CD4-positive, CD25-positive, alpha-beta regulatory T cell (primary cell): ENCODE measurements at regions not wholly inside any gene's neighbourhood (a gene's known extent, or its start where the extent isn't known, plus 50 kb on each side); places are given as distances from the start of the nearest gene placed in this dataset.
"Not testable (repeated sequence)": the region's sequence is repeated elsewhere in the genome, so short reads cannot be mapped to it uniquely, and the experiment has no call there.

Experiments
- ATAC-seq, 2 donors: fragments of 150-1000 bp; cut with Tn5 transposase; one replicate each; pipeline ENCODE4 v1.10.0; 2021; ENCODE audit warnings: low read depth in 2 of 2, moderate number of reproducible peaks in 2 of 2, moderate library complexity in 1 of 2
- DNase-seq, 3 donors: peaks; one replicate each; pipeline versions ENCODE4 v3.0.0 to v3.0.0-alpha.2; 2012 to 2022; ENCODE audit warnings: mixed read lengths in 1 of 3
- H3K27ac ChIP-seq: one replicate; pipeline ENCODE4 v1.7.0; 2013; ENCODE audit warnings: mild to moderate bottlenecking, low read length; ENCODE audit not compliant: insufficient read depth, poor library complexity, severe bottlenecking
- H3K27me3 ChIP-seq: one replicate; pipeline ENCODE4 v1.7.0; 2013; ENCODE audit warnings: low read length; ENCODE audit not compliant: control insufficient read depth, insufficient read depth
- H3K36me3 ChIP-seq: one replicate; pipeline ENCODE4 v1.7.0; 2013; ENCODE audit warnings: mild to moderate bottlenecking, low read length, moderate library complexity; ENCODE audit not compliant: control insufficient read depth, insufficient read depth
- H3K4me1 ChIP-seq: 2 replicates; pipeline ENCODE4 v1.7.0; 2013; ENCODE audit warnings: mild to moderate bottlenecking, low read length; ENCODE audit not compliant: insufficient read depth, control insufficient read depth, poor library complexity, severe bottlenecking
- H3K4me3 ChIP-seq: one replicate; pipeline ENCODE4 v1.7.0; 2013; ENCODE audit warnings: low read depth, mild to moderate bottlenecking, low read length, moderate library complexity
- H3K9me3 ChIP-seq, 2 experiments: 1 replicate in 1 of 2; 2 replicates in 1 of 2; pipeline ENCODE4 v1.7.0; 2013; ENCODE audit warnings: low read length in 2 of 2, mild to moderate bottlenecking in 1 of 2, moderate library complexity in 1 of 2; ENCODE audit not compliant: control insufficient read depth in 2 of 2
- H3K27ac Mint-ChIP-seq, 3 donors: one replicate each; pipeline ENCODE4 v1.8.0; 2020 to 2022; ENCODE audit warnings: mild to moderate bottlenecking in 3 of 3, mixed read lengths in 3 of 3, moderate library complexity in 2 of 3
- H3K27me3 Mint-ChIP-seq: one replicate; pipeline ENCODE4 v1.8.0; 2022; ENCODE audit warnings: mild to moderate bottlenecking, mixed read lengths
- H3K36me3 Mint-ChIP-seq: one replicate; pipeline ENCODE4 v1.8.0; 2020; ENCODE audit warnings: mixed read lengths
- H3K4me1 Mint-ChIP-seq, 4 donors: one replicate each; pipeline ENCODE4 v1.8.0; 2020 to 2022; ENCODE audit warnings: mixed read lengths in 4 of 4, mild to moderate bottlenecking in 1 of 4
- H3K4me3 Mint-ChIP-seq, 4 donors: one replicate each; pipeline ENCODE4 v1.8.0; 2020 to 2022; ENCODE audit warnings: mild to moderate bottlenecking in 4 of 4, mixed read lengths in 4 of 4, moderate library complexity in 3 of 4
- H3K9me3 Mint-ChIP-seq, 7 donors: one replicate each; pipeline ENCODE4 v1.8.0; 2020 to 2022; ENCODE audit warnings: mixed read lengths in 7 of 7, mild to moderate bottlenecking in 3 of 7, moderate library complexity in 2 of 7

DNA sequence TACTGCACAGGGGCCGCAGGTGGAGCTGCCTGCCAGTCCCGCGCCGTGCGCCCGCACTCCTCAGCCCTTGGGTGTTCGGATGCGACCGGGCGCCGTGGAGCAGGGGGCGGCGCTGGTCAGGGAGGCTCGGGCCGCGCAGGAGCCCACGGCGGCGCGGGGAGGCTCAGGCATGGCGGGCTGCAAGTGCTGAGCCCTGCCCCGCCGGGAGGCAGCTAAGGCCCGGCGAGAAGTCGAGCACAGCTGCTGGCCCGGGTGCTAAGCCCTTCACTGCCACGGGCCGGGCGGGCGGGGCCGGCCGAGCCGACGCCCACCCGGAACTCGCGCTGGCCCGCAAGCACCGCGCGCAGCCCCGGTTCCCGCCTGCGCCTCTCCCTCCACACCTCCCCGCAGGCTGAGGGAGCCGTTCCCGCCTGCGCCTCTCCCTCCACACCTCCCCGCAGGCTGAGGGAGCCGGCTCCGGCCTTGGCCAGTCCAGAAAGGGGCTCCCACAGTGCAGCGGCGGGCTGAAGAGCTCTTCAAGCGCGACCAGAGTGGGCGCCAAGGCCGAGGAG, 653.7 kb downstream of the NR2F2 start:
- not testable (repeated sequence) for H3K4me1 Mint-ChIP-seq, H3K27me3 ChIP-seq, ATAC-seq

DNA sequence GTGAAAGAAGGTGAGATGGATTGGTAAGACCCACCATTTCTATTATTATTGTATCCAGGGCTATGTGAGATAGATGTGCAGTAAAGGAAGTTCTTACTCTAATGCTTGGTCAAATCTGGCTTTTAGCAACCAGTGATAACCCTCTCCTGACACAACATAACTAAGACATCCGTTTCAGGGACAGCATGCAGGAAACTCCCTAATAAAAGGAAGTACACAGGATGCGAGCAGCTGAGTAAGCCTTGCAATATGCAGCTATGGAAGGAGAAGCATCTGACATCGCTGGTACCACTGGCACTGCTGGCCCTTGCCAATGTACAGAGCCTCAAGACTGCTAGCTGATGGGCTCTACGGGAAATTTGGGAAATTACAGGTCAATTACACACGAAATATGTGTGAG, 662.3 kb downstream of the NR2F2 start:
- H3K27ac ChIP-seq, result no peak overlapping the region
- Mint-ChIP-seq H3K4me3 (no peak overlapping the region), H3K27ac (no peak overlapping the region), H3K27me3 (no peaks in the 10 kb centered on the region), H3K36me3 (no peaks in the 10 kb centered on the region), H3K4me1 (no peaks in the 10 kb centered on the region), H3K9me3 (peaks cover 0 to 19% (median 3%) of the 10 kb centered on the region in 7 donors)
- no peaks in the 10 kb centered on the region for H3K27me3 ChIP-seq
- ATAC-seq, result no peak
- no peaks in the 10 kb centered on the region for H3K9me3 ChIP-seq
- no peak overlapping the region for H3K4me3 ChIP-seq
- no peak for DNase-seq
- H3K4me1 ChIP-seq, result no peaks in the 10 kb centered on the region
- H3K36me3 ChIP-seq, result no peaks in the 10 kb centered on the region

More for the DNA sequence above, 653.7 kb downstream of the NR2F2 start:
- not testable (repeated sequence) for H3K4me3 Mint-ChIP-seq, H3K4me1 ChIP-seq, H3K9me3 ChIP-seq, H3K4me3 ChIP-seq, H3K36me3 Mint-ChIP-seq, DNase-seq, H3K27ac Mint-ChIP-seq, H3K36me3 ChIP-seq, H3K27ac ChIP-seq, H3K27me3 Mint-ChIP-seq
- H3K9me3 Mint-ChIP-seq, result peaks cover 4 to 21% (median 10%) of the 10 kb centered on the region in 7 donors

DNA sequence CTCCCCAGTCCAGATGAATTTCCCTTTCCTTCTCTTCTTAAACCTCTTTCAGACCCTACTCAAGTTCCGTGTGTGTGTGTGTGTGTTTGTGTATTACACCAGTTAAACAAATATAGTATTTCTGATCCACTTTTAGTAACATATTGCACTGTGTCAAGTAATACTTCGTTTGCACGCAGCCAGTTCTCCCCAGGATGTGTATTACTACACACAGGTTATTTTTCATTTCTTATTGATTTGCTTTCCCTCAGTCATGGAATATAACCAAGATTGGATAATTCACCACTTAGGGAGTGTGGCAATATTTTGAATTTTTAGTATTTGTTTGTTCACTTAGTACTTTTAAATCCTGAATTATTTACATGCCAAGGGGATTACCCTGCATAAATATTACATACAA, 667.0 kb downstream of the NR2F2 start:
- Mint-ChIP-seq H3K36me3 (no peaks in the 10 kb centered on the region), H3K27me3 (no peaks in the 10 kb centered on the region), H3K4me3 (no peak overlapping the region), H3K4me1 (no peaks in the 10 kb centered on the region), H3K9me3 (peaks cover 0 to 11% (median 4%) of the 10 kb centered on the region in 7 donors), H3K27ac (peak overlapping the region in 1 of 3 donors; percentile 3)
- Histone ChIP-seq H3K36me3 (no peaks in the 10 kb centered on the region), H3K4me3 (no peak overlapping the region), H3K27ac (no peak overlapping the region), H3K9me3 (no peaks in the 10 kb centered on the region), H3K4me1 (no peaks in the 10 kb centered on the region), H3K27me3 (no peaks in the 10 kb centered on the region)
- ATAC-seq (no peak), DNase-seq (no peak)

DNA sequence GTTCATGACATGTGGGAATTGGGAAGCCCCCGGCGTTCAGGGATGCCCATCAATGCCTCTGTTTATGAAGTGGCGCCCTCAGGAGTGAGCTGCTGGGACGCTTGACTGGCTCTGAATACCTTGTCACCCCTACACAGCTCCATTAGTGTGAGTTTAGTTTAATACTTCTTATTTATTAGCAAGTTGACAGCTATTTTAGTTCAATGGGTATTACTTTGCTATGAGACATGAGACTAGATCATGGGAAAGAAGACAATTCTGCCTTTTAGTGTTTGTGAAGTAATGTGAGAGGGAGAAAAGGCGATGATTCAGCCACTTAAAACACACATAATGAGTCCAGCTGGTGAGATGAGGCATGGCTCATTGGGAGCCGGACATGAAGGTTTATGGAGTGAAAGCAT, 678.5 kb downstream of the NR2F2 start:
- H3K4me3 Mint-ChIP-seq, result no peak overlapping the region
- Histone ChIP-seq H3K27me3 (no peaks in the 10 kb centered on the region), H3K4me3 (no peak overlapping the region), H3K36me3 (no peaks in the 10 kb centered on the region), H3K9me3 (no peaks in the 10 kb centered on the region), H3K4me1 (no peaks in the 10 kb centered on the region), H3K27ac (no peak overlapping the region)
- no peaks in the 10 kb centered on the region for H3K4me1 Mint-ChIP-seq
- no peaks in the 10 kb centered on the region for H3K36me3 Mint-ChIP-seq
- H3K27ac Mint-ChIP-seq, result no peak overlapping the region
- ATAC-seq (no peak), DNase-seq (no peak)
- H3K9me3 Mint-ChIP-seq, result peaks cover 0 to 11% (median 5%) of the 10 kb centered on the region in 7 donors
- no peaks in the 10 kb centered on the region for H3K27me3 Mint-ChIP-seq

DNA sequence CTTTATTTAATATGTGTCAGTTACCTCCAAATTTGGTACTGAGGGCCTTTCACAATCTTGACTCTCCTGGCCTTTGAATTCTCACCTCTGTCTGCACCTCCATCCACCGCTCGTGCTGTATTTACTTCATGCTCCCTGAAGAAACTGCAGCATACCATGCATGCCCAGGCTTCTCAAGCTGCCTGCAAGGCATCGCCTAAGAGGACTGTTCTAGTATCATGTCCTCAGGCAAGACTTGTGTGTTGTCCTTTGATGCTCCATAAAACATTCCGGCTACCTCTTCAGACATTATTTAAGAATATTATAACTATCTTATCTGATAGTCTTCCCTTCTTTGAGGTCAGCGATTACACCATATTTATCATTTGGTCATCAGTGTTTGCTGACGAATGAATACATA, 682.5 kb downstream of the NR2F2 start:
- no peaks in the 10 kb centered on the region for H3K27me3 Mint-ChIP-seq
- no peak for ATAC-seq

DNA sequence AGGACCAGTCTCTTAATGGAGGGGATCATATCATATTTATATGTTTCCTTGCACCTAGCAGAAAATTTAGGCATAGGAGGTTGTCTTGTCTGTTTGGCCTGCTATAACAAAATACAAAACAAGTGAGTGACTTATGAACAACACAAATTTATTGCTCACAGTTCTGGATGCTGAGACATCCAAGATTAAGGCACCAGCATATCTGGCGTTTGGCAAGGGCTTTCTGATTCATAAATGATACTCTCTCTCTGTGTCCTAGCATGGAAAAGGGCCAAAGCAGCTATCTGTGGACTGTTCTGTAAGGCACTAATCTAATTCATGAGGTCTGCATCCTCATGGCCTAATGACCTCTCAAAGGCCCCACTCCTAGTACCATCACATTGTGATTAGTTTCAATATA, 683.0 kb downstream of the NR2F2 start:
- H3K4me3 ChIP-seq, result no peak overlapping the region
- no peaks in the 10 kb centered on the region for H3K36me3 ChIP-seq
- no peak for ATAC-seq
- H3K27ac ChIP-seq, result no peak overlapping the region
- H3K27me3 Mint-ChIP-seq, result no peaks in the 10 kb centered on the region
- DNase-seq, result no peak
- no peaks in the 10 kb centered on the region for H3K4me1 ChIP-seq
- no peaks in the 10 kb centered on the region for H3K4me1 Mint-ChIP-seq
- H3K36me3 Mint-ChIP-seq, result no peaks in the 10 kb centered on the region
- peaks cover 0 to 12% (median 5%) of the 10 kb centered on the region in 7 donors for H3K9me3 Mint-ChIP-seq
- no peak overlapping the region for H3K27ac Mint-ChIP-seq
- H3K9me3 ChIP-seq, result peaks cover 0 to 2% of the 10 kb centered on the region in 2 experiments
- no peaks in the 10 kb centered on the region for H3K27me3 ChIP-seq
- H3K4me3 Mint-ChIP-seq, result no peak overlapping the region

More for the DNA sequence above, 682.5 kb downstream of the NR2F2 start:
- H3K4me1 Mint-ChIP-seq, result no peaks in the 10 kb centered on the region
- DNase-seq, result no peak
- H3K9me3 ChIP-seq, result peaks cover 0 to 1% of the 10 kb centered on the region in 2 experiments
- H3K9me3 Mint-ChIP-seq, result peaks cover 0 to 12% (median 5%) of the 10 kb centered on the region in 7 donors
- no peaks in the 10 kb centered on the region for H3K27me3 ChIP-seq
- no peak overlapping the region for H3K4me3 Mint-ChIP-seq
- H3K4me1 ChIP-seq, result no peaks in the 10 kb centered on the region
- H3K27ac Mint-ChIP-seq, result no peak overlapping the region
- no peaks in the 10 kb centered on the region for H3K36me3 ChIP-seq
- no peak overlapping the region for H3K27ac ChIP-seq
- H3K36me3 Mint-ChIP-seq, result no peaks in the 10 kb centered on the region
- H3K4me3 ChIP-seq, result no peak overlapping the region

DNA sequence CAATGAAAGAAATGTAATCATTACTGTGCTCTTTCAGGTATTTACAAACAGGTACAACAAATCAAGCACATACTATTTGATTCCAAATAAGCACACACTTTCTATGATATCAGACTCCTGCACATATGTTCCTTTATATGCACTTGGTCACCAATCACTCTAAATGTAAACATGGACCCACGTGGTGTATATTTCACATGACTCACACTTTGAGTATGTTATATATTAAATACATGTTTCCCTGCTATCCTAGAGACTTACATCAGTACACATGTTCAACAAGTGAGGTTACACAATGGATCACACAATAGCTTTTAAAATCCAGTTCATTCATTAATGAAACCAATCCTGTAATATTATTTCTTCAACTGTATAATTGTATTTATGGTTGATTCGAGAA, 683.5 kb downstream of the NR2F2 start:
- Histone ChIP-seq H3K36me3 (no peaks in the 10 kb centered on the region), H3K9me3 (peaks cover 0 to 2% of the 10 kb centered on the region in 2 experiments), H3K4me1 (no peaks in the 10 kb centered on the region), H3K4me3 (no peak overlapping the region), H3K27ac (no peak overlapping the region), H3K27me3 (no peaks in the 10 kb centered on the region)
- no peak for DNase-seq
- Mint-ChIP-seq H3K4me1 (no peaks in the 10 kb centered on the region), H3K27me3 (no peaks in the 10 kb centered on the region), H3K9me3 (peaks cover 0 to 12% (median 5%) of the 10 kb centered on the region in 7 donors), H3K36me3 (no peaks in the 10 kb centered on the region), H3K27ac (no peak overlapping the region), H3K4me3 (no peak overlapping the region)
- ATAC-seq, result no peak

DNA sequence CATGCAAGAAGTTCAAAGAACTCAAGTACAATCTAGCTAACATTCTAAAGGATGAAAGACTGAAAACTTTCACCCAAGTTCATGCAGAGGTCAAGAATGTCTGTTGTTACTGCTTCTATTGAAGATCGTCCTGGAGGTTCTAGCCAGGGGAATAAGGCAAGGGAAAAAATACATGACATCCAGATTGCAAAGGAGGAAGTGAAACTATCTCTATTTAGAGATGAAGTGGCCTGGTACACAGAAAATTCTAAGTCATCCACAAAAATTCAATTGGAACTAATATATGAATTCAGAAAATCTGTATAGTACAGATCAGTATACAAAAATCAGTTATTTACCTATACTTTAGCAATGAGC, 693.0 kb downstream of the NR2F2 start:
- no peak overlapping the region for H3K27ac Mint-ChIP-seq
- H3K27me3 Mint-ChIP-seq, result no peaks in the 10 kb centered on the region
- H3K27me3 ChIP-seq, result no peaks in the 10 kb centered on the region
- H3K9me3 ChIP-seq, result no peaks in the 10 kb centered on the region
- H3K36me3 Mint-ChIP-seq, result no peaks in the 10 kb centered on the region
- no peak overlapping the region for H3K27ac ChIP-seq
- H3K4me1 Mint-ChIP-seq, result no peaks in the 10 kb centered on the region
- DNase-seq (no peak), ATAC-seq (no peak)
- H3K36me3 ChIP-seq, result no peaks in the 10 kb centered on the region
- no peaks in the 10 kb centered on the region for H3K4me1 ChIP-seq
- no peak overlapping the region for H3K4me3 Mint-ChIP-seq
- no peak overlapping the region for H3K4me3 ChIP-seq
- peaks cover 3 to 12% (median 9%) of the 10 kb centered on the region in 7 donors for H3K9me3 Mint-ChIP-seq
